ENCODE measurements at regions not wholly inside any gene's neighbourhood (a gene's known extent, or its start where the extent isn't known, plus 50 kb on each side); places are given as distances from the start of the nearest gene placed in this dataset.

DNA sequence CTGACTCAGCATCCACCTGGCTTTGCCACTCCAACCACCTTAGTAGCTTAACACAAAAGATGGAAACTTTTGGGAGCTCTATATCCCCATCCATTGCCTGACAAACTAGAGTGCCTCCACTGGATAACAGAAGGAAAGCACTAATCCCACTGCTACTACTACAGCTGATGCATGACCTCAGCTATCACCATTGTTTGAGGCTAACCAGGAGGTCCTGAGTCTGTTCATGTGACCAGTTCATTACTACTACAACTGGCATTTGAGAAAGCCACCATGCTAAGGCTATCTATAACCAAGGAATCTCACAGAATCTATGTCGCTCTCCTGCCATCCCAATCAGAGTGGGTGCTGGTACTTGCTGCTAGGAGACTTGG lies 604.3 kb upstream of the CA10 start (continued):
- TF ChIP-seq BACH2 (CRISPR knock-in tag; IDR thresholded peaks at IDR 0.05; ENCODE audit: borderline replicate concordance), result no peak
- no peak for TF ChIP-seq ZC3H10 (CRISPR knock-in tag; IDR thresholded peaks at IDR 0.05)
- no peak for TF ChIP-seq ARNTL (CRISPR knock-in tag; IDR thresholded peaks at IDR 0.05; ENCODE audit: borderline replicate concordance, low read depth)

DNA sequence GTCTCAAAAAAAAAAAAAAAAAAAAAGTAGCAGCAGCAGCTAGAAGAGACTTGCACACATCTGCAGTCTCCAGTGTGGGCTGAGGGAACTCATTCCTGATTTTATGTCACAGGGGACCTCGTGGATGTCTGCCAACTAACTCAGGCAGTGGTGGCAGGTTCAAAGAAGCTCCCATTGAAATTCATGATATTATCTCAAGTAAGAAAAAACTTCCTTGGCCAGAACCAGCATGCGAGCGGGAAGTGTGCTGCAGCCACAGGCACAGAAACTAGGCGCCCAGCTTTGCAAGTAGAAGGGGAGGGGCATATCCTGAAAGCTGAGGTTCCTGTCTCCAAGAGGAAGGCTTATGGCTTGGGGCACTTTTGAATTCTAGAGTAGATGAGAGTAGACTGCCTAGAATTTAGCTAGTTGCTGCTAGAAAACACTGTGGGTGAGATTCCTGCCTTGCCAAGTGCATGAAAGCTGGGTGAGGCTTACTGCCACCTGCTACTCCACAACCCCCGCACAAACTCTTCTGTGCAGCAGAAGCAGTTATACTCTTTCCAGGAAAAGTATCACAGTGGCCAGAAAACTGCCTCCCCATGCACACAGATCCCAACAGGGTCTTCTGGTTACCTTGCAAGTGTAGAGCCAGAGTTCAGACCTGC lies 603.8 kb upstream of the CA10 start:
- no peak for ATAC-seq
- TF ChIP-seq OSR1 (CRISPR knock-in tag; IDR thresholded peaks at IDR 0.05) (no peak), ESRRG (CRISPR knock-in tag; IDR thresholded peaks at IDR 0.05) (no peak), TOX (CRISPR knock-in tag; IDR thresholded peaks at IDR 0.05; ENCODE audit: borderline replicate concordance) (no peak), RARB (CRISPR knock-in tag; IDR thresholded peaks at IDR 0.05) (no peak), GLIS3 (CRISPR knock-in tag; IDR thresholded peaks at IDR 0.05) (no peak)
- TF ChIP-seq, protein P1, sequence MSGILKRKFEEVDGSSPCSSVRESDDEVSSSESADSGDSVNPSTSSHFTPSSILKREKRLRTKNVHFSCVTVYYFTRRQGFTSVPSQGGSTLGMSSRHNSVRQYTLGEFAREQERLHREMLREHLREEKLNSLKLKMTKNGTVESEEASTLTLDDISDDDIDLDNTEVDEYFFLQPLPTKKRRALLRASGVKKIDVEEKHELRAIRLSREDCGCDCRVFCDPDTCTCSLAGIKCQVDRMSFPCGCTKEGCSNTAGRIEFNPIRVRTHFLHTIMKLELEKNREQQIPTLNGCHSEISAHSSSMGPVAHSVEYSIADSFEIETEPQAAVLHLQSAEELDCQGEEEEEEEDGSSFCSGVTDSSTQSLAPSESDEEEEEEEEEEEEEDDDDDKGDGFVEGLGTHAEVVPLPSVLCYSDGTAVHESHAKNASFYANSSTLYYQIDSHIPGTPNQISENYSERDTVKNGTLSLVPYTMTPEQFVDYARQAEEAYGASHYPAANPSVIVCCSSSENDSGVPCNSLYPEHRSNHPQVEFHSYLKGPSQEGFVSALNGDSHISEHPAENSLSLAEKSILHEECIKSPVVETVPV (CRISPR knock-in tag; IDR thresholded peaks at IDR 0.05), result no peak

DNA sequence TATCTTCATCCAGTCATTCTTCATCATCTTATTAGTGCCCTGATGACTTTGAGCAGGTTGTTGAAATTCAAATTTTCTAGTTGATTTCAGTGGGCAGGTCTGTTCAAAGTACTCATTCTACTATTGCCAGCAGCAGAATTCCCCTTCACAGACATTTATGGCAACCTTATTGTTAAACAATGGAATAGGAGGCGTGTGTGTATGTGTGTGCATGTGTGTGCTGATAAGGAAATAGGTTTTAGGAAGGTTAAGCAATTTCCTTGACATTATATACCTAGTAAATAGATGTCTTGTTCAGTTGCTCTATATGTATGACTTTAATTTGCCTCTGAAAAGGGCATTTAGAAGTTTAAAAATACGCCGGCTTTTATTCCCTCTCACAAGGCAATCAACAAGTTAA lies 601.4 kb upstream of the CA10 start:
- no peak for TF ChIP-seq ARNTL (CRISPR knock-in tag; IDR thresholded peaks at IDR 0.05; ENCODE audit: borderline replicate concordance, low read depth)
- TF ChIP-seq, protein P2, sequence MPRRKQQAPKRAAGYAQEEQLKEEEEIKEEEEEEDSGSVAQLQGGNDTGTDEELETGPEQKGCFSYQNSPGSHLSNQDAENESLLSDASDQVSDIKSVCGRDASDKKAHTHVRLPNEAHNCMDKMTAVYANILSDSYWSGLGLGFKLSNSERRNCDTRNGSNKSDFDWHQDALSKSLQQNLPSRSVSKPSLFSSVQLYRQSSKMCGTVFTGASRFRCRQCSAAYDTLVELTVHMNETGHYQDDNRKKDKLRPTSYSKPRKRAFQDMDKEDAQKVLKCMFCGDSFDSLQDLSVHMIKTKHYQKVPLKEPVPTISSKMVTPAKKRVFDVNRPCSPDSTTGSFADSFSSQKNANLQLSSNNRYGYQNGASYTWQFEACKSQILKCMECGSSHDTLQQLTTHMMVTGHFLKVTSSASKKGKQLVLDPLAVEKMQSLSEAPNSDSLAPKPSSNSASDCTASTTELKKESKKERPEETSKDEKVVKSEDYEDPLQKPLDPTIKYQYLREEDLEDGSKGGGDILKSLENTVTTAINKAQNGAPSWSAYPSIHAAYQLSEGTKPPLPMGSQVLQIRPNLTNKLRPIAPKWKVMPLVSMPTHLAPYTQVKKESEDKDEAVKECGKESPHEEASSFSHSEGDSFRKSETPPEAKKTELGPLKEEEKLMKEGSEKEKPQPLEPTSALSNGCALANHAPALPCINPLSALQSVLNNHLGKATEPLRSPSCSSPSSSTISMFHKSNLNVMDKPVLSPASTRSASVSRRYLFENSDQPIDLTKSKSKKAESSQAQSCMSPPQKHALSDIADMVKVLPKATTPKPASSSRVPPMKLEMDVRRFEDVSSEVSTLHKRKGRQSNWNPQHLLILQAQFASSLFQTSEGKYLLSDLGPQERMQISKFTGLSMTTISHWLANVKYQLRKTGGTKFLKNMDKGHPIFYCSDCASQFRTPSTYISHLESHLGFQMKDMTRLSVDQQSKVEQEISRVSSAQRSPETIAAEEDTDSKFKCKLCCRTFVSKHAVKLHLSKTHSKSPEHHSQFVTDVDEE (CRISPR knock-in tag; IDR thresholded peaks at IDR 0.05), result no peak
- no peak for ATAC-seq

DNA sequence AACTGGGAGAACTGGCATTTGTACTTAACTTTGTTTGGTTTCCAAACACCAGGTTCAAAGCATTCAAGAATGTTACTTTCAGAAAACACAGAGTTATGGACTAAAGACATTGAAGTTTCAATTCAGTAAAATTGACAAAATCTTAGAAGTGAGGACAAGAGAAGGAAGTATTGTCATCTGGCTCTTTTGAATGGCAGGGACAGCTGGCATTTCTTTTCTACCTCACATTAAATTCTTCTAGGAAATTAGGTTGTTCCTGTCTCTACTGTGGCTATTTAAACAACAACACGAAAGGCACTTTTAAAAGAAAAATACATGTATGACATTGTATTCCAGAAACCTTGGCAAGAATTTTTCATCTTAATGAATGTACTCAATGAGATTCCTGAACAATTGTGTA lies 600.0 kb upstream of the CA10 start:
- TF ChIP-seq PPARA (CRISPR knock-in tag; IDR thresholded peaks at IDR 0.05; ENCODE audit: borderline replicate concordance) (no peak), ESRRG (CRISPR knock-in tag; IDR thresholded peaks at IDR 0.05) (no peak), ZC3H10 (CRISPR knock-in tag; IDR thresholded peaks at IDR 0.05) (no peak), ZFP30 (CRISPR knock-in tag; IDR thresholded peaks at IDR 0.05) (no peak), OSR1 (CRISPR knock-in tag; IDR thresholded peaks at IDR 0.05) (no peak), ARNTL (CRISPR knock-in tag; IDR thresholded peaks at IDR 0.05; ENCODE audit: borderline replicate concordance, low read depth) (no peak), ZNF8 (CRISPR knock-in tag; IDR thresholded peaks at IDR 0.05) (no peak), ISL1 (CRISPR knock-in tag; IDR thresholded peaks at IDR 0.05) (no peak), TOX (CRISPR knock-in tag; IDR thresholded peaks at IDR 0.05; ENCODE audit: borderline replicate concordance) (no peak), ZFP3 (CRISPR knock-in tag; IDR thresholded peaks at IDR 0.05) (no peak), BACH2 (CRISPR knock-in tag; IDR thresholded peaks at IDR 0.05; ENCODE audit: borderline replicate concordance) (no peak), CSDC2 (CRISPR knock-in tag; IDR thresholded peaks at IDR 0.05) (no peak), TCF4 (CRISPR knock-in tag; IDR thresholded peaks at IDR 0.05; ENCODE audit: borderline replicate concordance) (no peak), ZNF70 (CRISPR knock-in tag; IDR thresholded peaks at IDR 0.05) (no peak), ZNF565 (CRISPR knock-in tag; conservative IDR thresholded peaks at IDR 0.05; ENCODE audit: low read depth) (no peak)
- TF ChIP-seq, protein P1 (CRISPR knock-in tag; IDR thresholded peaks at IDR 0.05), result no peak
- TF ChIP-seq, protein P3, sequence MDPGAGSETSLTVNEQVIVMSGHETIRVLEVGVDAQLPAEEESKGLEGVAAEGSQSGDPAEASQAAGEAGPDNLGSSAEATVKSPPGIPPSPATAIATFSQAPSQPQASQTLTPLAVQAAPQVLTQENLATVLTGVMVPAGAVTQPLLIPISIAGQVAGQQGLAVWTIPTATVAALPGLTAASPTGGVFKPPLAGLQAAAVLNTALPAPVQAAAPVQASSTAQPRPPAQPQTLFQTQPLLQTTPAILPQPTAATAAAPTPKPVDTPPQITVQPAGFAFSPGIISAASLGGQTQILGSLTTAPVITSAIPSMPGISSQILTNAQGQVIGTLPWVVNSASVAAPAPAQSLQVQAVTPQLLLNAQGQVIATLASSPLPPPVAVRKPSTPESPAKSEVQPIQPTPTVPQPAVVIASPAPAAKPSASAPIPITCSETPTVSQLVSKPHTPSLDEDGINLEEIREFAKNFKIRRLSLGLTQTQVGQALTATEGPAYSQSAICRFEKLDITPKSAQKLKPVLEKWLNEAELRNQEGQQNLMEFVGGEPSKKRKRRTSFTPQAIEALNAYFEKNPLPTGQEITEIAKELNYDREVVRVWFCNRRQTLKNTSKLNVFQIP (CRISPR knock-in tag; IDR thresholded peaks at IDR 0.05; ENCODE audit: borderline replicate concordance, low read depth), result no peak
- TF ChIP-seq, protein P2 (CRISPR knock-in tag; IDR thresholded peaks at IDR 0.05), result no peak
- ATAC-seq, result no peak

All from SK-N-SH treated with all-trans-retinoic acid at 6 μM for 48 hours (cell line).